Fibroblast of the aortic adventitia (primary cell): ENCODE measurements at regions not wholly inside any gene's neighbourhood (a gene's known extent, or its start where the extent isn't known, plus 50 kb on each side); places are given as distances from the start of the nearest gene placed in this dataset.

Source experiments
- DNase-seq: peaks from one replicate; pipeline ENCODE4 v3.0.0-alpha.2; 2010; ENCODE audit warnings: low read depth
- H3K4me3 ChIP-seq: 2 replicates; pipeline ENCODE4 v1.5.1; 2011; ENCODE audit warnings: low read depth, mild to moderate bottlenecking, control low read depth, low read length, moderate library complexity
- TF ChIP-seq, protein P1 (sequence below): IDR thresholded peaks from 2 replicates; pipeline ENCODE4 v1.5.1; 2011; ENCODE audit warnings: mild to moderate bottlenecking, low read length, control low read depth, inconsistent platforms; ENCODE audit not compliant: insufficient read depth

- DNase-seq = no peak
- TF ChIP-seq, protein P1, sequence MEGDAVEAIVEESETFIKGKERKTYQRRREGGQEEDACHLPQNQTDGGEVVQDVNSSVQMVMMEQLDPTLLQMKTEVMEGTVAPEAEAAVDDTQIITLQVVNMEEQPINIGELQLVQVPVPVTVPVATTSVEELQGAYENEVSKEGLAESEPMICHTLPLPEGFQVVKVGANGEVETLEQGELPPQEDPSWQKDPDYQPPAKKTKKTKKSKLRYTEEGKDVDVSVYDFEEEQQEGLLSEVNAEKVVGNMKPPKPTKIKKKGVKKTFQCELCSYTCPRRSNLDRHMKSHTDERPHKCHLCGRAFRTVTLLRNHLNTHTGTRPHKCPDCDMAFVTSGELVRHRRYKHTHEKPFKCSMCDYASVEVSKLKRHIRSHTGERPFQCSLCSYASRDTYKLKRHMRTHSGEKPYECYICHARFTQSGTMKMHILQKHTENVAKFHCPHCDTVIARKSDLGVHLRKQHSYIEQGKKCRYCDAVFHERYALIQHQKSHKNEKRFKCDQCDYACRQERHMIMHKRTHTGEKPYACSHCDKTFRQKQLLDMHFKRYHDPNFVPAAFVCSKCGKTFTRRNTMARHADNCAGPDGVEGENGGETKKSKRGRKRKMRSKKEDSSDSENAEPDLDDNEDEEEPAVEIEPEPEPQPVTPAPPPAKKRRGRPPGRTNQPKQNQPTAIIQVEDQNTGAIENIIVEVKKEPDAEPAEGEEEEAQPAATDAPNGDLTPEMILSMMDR = no peak
- no peak overlapping the region for H3K4me3 ChIP-seq
Observed at GRCh38 chr9:126150411-126151030, 176.1 kb upstream of the MVB12B start.

- TF ChIP-seq, protein P1 = no peak
- peak; percentile 0 for DNase-seq
Observed at GRCh38 chr9:126151031-126151685, 175.5 kb upstream of the MVB12B start.

GRCh38 chr9:126151686-126152134 is 174.9 kb upstream of the MVB12B start:
- TF ChIP-seq, protein P1 = no peak
- no peak for DNase-seq
- no peak overlapping the region for H3K4me3 ChIP-seq

More at GRCh38 chr9:126151031-126151685, 175.5 kb upstream of the MVB12B start:
- no peak overlapping the region for H3K4me3 ChIP-seq

DNA sequence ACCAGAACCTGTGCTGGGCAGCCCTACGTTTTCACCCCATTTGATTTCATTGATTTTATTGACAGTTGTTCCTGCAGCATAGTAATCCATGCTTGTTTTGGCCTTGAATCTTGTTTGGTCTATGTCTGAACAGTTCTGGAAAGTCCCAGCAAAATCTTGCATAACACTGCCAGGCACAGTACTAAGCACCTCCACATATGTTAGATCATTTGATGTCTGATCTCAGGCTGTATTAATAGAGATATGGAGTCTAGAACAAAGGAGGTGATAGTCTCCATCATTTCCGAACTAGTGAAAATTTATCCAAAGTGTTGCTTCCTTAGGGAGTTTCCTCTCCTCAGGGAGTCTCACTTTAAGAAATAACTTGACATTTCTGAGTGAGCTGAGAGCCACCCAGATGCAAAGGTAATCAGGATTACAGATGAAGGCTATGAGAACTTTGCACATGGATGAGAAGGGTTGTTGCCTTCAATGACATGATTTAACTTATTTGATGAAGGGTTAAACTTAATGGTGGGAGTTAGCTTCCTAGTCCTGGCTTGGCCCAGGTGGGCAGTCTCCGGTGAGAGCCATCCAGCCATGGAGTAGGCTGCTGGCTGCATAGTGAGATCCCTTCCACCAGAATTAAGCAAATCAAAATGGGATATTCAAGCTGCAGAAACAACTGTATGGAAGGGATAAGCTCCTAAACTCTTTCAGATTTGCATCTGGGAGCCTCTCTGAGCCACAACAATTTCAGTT is 173.8 kb upstream of the MVB12B start:
- no peak overlapping the region for H3K4me3 ChIP-seq
- TF ChIP-seq, protein P1 = no peak
- no peak for DNase-seq

- no peak overlapping the region for H3K4me3 ChIP-seq
- TF ChIP-seq, protein P1 = no peak
- no peak for DNase-seq
Observed at GRCh38 chr9:126153382-126153781, 173.2 kb upstream of the MVB12B start.

GRCh38 chr9:126154182-126154827 is 172.3 kb upstream of the MVB12B start:
- no peak for DNase-seq
- TF ChIP-seq, protein P1 = no peak

More at GRCh38 chr9:126154182-126154827, 172.3 kb upstream of the MVB12B start:
- H3K4me3 ChIP-seq = no peak overlapping the region
